HG02759 (cell line): ENCODE measurements at regions not wholly inside any gene's neighbourhood (a gene's known extent, or its start where the extent isn't known, plus 50 kb on each side); places are given as distances from the start of the nearest gene placed in this dataset.

ENCODE experiments used
- ATAC-seq: cut with Tn5 transposase; IDR thresholded peaks from one replicate; pipeline ENCODE4 v1.9.1; 2021; ENCODE audit warnings: mild to moderate bottlenecking, moderate library complexity; ENCODE audit not compliant: unreplicated experiment

DNA sequence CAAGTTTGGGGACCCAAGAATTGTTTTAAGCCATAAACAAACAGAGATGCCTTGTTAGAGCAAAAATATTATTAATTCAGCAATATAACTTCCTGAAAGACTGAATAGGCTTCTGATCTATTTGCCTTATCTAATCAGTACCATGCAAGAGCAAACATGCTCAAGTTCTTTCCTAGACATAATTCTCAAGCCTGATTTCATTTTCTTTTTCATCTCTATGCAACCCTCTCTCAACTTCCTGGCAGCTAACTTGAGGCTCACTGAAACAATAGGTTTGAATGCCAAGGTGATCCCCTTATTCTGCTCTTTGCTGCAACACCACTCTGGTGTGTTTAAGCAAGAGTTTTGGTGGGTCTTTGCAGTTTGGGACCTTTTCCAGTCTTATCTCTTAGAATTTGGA, 230.9 kb upstream of the CD96 start:
- ATAC-seq, result no peak

DNA sequence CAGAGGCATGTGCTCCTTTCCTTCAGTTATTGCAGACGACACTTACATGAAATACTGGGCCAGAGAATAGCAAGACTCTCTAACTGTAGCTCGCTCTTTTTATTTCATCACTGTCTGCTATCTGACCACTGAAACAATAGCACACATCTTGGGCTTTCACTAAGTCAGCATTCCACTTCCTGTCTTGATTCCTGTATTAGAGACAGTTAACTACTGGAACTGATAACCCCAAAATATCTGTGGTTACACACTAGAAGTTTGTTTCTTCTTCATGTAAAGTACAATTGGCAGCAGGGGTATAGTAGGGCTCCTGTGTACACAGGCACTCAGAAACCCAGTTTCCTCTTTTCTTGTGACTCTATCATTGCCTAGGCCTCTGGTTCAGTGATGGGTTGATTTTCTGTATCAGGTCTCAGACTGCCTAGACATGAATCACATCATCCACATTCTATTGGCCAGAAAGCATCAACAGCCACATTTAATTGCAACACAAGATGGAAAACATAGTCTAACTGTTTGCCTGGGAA, 230.2 kb upstream of the CD96 start:
- ATAC-seq, result peak; percentile 87

DNA sequence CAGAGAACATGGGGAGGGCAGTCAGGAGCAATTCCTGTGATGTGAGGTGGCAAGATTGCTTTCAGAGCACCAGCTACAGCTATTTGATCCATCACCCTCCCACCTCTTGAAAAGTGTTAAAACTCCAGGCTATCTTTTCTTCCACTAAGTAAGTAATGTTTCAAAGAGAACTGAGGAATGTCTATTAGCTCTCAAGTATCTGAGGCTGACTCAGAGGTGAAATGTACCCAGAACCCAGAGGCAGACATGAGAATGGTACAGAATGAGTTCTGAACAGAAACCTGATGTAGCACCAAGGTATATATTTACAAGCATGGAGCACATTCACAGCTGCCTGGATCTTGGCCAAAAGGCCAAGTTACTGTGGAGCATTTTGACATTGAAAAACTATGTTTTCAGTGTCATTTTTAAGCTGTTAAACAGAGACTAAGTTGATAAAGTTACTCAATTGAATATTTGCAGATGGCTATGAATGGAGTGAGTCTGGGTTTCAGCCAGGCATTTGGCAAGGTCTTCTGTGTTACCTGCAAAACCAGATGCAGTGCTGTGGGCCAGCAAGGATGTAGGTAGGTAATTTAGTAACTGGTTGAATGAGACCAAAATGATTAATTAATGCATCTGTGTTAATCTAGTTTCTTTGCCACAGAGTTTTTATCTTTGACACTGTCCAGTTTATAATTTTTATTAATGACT, 227.7 kb upstream of the CD96 start:
- no peak for ATAC-seq

DNA sequence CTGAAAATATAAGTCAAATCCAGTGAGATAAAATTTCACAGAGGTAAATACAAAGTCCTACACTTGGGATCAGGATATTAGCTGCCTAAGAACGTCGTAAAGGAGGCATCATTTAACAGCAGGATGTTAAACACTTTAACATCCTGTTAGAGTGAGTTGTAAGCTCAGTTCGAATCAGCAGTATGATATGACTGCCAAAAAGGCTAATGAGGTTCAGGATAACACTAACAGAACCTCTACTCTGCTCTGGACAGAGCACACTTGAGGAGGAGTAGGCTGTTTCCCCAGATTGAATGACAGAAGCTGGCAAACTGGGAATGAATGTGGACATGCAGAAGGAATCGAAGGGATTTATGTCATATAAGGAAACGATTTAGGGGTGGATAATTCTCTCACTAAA, 227.1 kb upstream of the CD96 start:
- ATAC-seq, result no peak

DNA sequence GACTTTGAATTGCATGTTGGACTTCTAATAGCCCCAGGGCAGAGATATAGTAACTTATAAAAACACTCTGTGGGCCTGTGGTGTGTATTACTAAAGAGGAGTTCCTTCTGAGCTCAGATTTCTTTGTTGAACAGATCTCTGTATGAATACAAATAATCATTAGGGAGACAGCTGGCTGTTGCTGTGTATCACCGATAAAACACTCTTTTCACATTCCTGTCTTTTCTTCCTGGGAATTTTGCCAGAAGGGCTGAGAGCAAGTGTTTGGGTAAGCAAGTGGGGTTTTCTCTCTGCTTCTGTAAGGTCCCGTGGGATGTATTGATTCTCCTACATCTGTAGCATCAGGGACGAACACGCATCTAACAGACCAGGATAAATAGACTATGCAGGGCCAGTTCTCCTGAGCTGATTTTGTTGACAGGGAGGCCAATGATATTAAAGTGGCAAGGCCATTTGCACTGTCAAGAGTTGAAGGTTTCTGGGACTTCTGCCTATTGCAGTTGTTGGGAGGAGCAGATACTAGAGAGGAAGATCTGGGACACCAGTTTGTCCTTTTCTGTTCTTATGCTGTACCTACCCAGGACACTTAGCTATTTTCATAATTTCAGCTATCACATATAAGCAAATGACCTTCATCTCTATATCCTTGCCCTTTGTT, 225.9 kb upstream of the CD96 start:
- no peak for ATAC-seq

- no peak for ATAC-seq
Observed at GRCh38 chr3:111318289-111318688, 223.7 kb upstream of the CD96 start.

DNA sequence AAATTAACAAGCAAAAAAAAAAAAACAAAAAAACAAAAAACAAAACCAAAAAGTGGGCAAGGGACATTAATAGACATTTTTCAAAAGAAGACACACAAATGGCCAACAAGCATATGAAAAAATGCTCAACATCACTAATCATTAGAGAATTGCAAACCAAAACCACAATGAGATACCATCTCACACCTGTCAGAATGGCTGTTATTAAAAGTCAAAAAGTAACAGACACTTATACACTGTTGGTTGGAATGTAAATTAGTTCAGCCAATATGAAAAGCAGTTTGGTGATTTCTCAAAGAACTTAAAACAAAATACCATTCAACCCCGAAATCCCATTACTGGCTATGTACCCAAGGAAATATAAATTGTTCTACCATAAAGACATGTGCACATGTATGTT, 222.4 kb upstream of the CD96 start:
- no peak for ATAC-seq

DNA sequence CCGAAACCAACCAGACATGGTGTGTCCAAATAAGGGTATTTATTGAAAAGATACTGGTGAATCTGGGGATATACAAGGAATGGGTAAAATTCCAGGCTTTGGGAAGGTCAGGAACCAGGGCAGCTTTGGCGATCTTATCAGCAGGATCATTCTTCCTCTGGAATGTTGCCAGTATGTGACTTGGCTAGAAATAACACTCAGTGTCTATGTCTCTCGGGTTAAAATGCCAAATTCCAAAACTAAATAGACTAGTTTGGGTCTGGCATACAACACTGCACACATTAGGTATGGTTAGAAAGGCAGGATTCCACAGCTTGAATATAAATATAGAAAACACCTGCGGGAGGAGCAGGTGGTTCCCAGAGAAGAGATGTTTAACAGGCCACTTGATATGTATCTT, 220.2 kb upstream of the CD96 start:
- no peak for ATAC-seq

DNA sequence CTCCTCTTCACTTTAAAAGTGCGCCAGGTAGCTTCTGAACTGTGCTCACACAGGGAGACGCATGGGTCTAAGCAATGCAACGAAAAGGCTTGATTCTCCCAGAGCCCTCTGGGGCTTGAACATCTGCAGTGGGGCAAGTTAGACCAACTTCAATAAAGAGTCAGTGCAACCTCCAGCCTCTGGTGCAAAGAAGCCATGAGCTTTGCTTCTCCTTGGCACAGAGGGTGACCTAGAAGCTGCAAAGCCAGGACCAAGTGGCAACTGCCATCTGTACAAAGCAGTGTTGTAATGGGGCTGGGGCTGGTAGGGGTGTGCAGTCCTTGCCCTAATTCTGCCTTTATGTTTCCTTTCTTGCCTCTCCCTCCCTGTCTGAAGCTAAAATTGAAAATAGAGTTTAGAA, 219.0 kb upstream of the CD96 start:
- ATAC-seq, result no peak

GRCh38 chr3:111324151-111324550, 217.8 kb upstream of the CD96 start:
- ATAC-seq, result no peak

DNA sequence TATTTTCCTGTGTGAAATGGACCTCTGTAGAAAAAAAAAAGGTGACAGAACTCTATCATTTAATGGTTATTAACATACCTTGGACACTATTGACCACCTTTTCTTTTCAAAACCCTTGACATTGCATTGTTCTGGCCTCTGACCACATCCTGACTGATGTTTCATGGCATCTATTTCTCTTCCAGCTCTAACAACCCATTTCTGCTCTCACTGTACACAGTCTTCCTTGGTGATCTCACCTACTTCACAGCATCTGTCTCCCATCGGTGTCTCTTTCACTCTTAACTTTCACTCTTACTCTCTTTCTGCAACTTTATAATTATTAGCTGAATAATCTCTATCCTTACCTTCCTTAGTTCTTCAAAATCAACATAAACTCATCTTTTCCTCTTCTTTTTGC, 217.4 kb upstream of the CD96 start:
- peak; percentile 50 for ATAC-seq

DNA sequence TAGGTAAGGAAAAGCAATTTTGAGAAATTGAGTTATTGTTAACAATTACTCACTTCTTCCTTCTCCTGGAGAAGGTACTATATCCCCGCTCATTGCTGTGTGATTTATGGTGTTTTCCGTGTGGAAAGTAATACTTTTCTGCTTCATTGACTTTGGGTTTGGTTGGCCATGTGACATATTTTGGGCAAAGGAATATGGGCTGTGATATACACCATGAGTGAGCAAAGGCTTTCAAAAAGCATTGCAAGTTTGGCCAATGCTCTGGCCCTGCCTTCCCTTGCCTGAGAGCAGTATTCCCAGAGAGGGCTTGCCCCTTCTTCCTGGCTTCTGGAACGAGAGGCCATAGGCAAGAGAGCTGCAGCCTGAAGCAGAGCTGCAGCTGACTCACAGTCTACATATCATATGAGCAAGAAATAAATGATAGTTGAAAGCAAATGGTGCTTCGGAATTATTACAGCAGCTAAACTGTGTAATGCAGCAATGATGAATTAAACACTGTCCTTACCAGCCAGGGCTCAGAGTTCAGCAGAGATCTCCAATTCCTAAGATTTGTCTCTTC, 216.8 kb upstream of the CD96 start:
- ATAC-seq, result no peak

- ATAC-seq, result peak; percentile 49
Observed at GRCh38 chr3:111326144-111326995, 215.6 kb upstream of the CD96 start.

GRCh38 chr3:111331306-111331705, 210.7 kb upstream of the CD96 start:
- no peak for ATAC-seq

DNA sequence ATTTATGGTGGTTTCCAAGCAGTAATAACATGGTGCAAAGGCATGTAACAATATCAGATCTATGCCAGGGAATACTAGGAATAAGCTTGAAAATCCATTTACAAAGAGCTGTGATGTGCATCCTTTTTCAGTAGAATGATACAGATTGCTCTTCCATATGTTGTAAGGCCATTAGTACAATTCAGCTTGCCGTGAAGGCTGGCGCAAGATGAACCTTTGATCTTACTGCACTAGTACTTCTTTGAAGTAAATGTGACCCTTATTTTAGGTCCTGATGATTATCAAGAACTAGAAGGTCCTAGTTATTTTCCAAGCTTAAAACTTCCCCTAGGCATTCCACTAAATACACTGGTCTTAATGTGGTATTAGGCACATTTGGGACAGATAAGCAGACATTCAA, 210.1 kb upstream of the CD96 start:
- no peak for ATAC-seq

GRCh38 chr3:111332488-111333080, 209.4 kb upstream of the CD96 start:
- ATAC-seq, result no peak

DNA sequence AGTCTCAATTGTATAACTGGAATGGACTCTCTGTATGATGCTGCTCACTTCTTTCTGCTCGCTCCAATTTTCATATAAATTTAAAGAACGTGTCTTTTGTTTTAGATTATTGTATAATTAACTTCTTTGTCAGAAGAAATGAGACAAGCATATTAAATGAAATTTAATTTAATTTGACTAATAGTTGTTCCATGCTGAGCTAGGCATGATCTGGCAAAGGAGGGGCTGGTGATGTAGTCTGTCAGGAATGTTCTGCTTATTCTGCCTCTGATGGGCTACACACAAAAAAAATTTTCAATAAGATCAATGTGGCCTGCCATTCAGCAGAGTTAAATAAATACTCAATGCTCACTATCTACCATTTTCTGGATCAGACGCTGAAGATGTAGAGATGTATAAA, 208.4 kb upstream of the CD96 start:
- ATAC-seq, result no peak

DNA sequence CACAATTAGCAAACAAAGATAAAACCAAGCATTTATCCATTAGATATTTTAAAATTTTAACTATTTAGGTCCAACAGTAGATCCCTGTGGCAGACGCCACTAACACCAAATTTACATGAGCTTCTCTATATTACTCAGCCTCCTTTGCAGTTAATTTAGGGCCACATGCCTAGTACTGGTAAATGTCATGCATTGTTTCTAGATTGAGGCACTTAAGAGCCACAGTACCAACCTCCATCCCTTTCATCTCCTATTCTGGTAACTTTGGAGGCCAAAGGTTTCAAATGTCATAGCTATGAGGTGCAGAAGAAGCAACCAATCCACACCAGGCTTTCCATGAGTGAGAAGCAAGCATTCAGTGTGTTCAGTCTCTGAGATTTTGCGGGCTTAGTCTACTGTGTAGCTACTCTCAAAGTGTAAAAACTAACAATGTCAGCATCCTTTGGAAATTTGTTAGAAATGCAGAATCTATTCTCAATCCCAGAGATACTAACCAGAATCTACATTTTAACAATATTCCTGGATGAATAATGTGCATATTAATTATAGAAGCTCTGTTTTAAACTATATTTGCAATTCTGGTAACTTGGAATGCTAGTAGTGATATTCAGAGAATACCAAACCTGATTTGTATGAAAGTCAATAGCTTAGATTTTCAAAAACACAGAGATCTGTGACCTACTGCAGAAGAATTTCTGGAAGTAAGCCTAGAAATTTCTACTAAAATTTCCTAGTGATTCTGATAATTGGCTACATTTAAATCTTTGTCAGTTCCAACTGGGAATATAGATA, 206.3 kb upstream of the CD96 start:
- peak; percentile 77 for ATAC-seq

- no peak for ATAC-seq
Observed at GRCh38 chr3:111336511-111336910, 205.5 kb upstream of the CD96 start.

DNA sequence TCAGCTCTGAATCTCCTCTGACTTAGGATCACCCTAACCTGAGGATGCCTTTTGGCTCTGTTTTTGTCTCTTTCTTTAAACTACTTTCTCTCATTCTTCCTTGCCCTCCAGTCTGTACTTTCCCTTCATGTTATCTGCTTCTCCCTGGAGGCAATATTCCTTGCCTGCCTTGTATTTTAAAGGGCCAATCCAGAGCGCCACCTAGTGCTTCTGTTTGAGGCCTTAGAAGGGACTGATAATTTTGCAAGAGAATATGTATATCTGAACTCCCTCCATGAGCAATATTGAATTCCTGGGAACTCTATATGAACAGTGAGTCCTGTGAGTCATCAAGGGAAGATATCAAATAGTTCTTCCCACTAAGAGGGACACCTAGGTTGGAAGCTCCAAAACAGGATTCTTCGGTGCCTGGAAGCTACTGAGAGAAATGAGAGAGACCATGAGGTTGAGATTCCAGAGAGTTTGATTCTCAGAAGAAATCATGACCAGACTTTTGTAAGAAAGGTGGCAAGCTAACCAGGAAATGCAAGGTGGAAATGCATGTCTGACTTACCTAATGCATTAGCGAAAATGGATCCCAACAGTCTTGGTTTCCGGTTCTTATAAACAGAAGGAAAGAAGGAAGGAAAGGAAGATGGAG, 203.8 kb upstream of the CD96 start:
- ATAC-seq, result peak; percentile 58
